ENCODE measurements at regions not wholly inside any gene's neighbourhood (a gene's known extent, or its start where the extent isn't known, plus 50 kb on each side); places are given as distances from the start of the nearest gene placed in this dataset.
A peak's percentile ranks its signal among the peaks of the same experiment; 100 is the strongest.

DNA sequence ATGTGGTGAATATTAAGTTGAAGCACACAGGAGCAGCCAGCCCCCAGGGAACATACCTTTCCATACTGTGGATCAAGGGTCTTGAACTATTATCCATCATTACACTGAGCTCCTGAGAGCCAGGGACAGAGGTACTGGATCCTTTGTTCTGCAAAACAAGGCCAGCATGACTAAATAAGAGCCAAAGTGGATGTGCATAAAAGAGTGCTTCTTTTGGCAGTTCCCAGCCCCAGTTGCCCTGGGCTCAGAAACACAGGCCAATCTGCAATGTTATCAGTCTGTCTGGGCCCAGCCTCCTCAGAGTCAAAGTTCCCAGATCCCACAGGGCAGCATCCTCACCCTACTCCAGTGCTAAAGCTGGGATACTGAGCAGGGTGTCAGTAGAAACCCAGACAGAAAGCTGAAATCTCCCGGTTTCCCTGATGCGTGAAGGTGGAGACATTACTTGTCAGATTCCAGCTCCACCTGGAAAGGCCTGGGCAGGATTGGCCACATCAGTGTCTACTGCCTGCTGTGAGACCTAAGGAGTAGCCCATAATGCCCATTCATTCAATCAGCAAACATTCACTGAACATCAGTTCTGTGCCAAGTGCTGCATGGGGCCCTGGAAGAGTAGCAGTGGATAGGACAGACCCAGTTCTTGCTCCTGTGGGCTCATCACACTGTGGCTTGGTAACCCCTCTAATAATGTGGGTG lies 342.7 kb downstream of the CXCL12 start:
- no peak overlapping the region for H3K4me3 ChIP-seq (ENCODE audit: low read depth, low read length)
- no peak for DNase-seq (ENCODE audit: low read depth, low spot score)
- in situ Hi-C loops (cut with HindIII; ENCODE audit: low sequenced_read_pairs): no loop called here
- TF ChIP-seq, protein P1, sequence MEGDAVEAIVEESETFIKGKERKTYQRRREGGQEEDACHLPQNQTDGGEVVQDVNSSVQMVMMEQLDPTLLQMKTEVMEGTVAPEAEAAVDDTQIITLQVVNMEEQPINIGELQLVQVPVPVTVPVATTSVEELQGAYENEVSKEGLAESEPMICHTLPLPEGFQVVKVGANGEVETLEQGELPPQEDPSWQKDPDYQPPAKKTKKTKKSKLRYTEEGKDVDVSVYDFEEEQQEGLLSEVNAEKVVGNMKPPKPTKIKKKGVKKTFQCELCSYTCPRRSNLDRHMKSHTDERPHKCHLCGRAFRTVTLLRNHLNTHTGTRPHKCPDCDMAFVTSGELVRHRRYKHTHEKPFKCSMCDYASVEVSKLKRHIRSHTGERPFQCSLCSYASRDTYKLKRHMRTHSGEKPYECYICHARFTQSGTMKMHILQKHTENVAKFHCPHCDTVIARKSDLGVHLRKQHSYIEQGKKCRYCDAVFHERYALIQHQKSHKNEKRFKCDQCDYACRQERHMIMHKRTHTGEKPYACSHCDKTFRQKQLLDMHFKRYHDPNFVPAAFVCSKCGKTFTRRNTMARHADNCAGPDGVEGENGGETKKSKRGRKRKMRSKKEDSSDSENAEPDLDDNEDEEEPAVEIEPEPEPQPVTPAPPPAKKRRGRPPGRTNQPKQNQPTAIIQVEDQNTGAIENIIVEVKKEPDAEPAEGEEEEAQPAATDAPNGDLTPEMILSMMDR (IDR thresholded peaks at IDR 0.05; ENCODE audit: low read depth, low read length): no peak

GRCh38 chr10:44039599-44039998 lies 345.3 kb downstream of the CXCL12 start:
- TF ChIP-seq, protein P1 (IDR thresholded peaks at IDR 0.05; ENCODE audit: low read depth, low read length): no peak
- H3K4me3 ChIP-seq (ENCODE audit: low read depth, low read length): no peak overlapping the region
- DNase-seq (ENCODE audit: low read depth, low spot score): peak; percentile 36
- in situ Hi-C loops (cut with HindIII; ENCODE audit: low sequenced_read_pairs): no loop called here

GRCh38 chr10:44036425-44036824 lies 348.5 kb downstream of the CXCL12 start:
- TF ChIP-seq, protein P1 (IDR thresholded peaks at IDR 0.05; ENCODE audit: low read depth, low read length): no peak
- no peak overlapping the region for H3K4me3 ChIP-seq (ENCODE audit: low read depth, low read length)
- DNase-seq (ENCODE audit: low read depth, low spot score): no peak
- in situ Hi-C loops (cut with HindIII; ENCODE audit: low sequenced_read_pairs): no loop called here

- H3K4me3 ChIP-seq (ENCODE audit: low read depth, low read length): no peak overlapping the region
- in situ Hi-C loops (cut with HindIII; ENCODE audit: low sequenced_read_pairs): no loop called here
- no peak for DNase-seq (ENCODE audit: low read depth, low spot score)
- TF ChIP-seq, protein P1 (IDR thresholded peaks at IDR 0.05; ENCODE audit: low read depth, low read length): no peak
These were observed 349.3 kb downstream of the CXCL12 start for GRCh38 chr10:44035474-44036197.

DNA sequence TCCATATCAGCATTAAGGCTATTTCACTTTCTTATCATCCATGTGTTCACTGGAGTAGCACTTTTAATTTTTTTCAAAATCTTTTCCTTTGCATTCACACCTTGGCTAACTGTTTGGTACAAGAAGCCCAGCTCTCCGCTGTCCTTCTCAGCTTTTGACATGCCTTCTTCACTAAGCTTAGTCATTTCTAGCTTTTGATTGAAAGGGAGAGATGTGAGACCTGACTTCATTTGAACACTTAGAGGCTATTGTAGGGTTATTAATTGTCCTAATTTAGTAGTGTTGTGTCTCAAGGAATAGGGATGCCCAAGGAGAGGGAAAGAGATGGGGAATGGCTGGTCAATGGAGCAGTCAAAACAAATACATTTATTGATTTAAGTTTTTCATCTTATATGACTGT lies 350.0 kb downstream of the CXCL12 start:
- in situ Hi-C loops (cut with HindIII; ENCODE audit: low sequenced_read_pairs): no loop called here
- TF ChIP-seq, protein P1 (IDR thresholded peaks at IDR 0.05; ENCODE audit: low read depth, low read length): no peak
- no peak for DNase-seq (ENCODE audit: low read depth, low spot score)
- no peak overlapping the region for H3K4me3 ChIP-seq (ENCODE audit: low read depth, low read length)

GRCh38 chr10:44033008-44033407 lies 351.9 kb downstream of the CXCL12 start:
- TF ChIP-seq, protein P1 (IDR thresholded peaks at IDR 0.05; ENCODE audit: low read depth, low read length): no peak
- H3K4me3 ChIP-seq (ENCODE audit: low read depth, low read length): no peak overlapping the region
- in situ Hi-C loops (cut with HindIII; ENCODE audit: low sequenced_read_pairs): no loop called here
- DNase-seq (ENCODE audit: low read depth, low spot score): peak; percentile 41
